Prostate gland (tissue), 2 donors: ENCODE measurements at regions not wholly inside any gene's neighbourhood (a gene's known extent, or its start where the extent isn't known, plus 50 kb on each side); places are given as distances from the start of the nearest gene placed in this dataset.

ENCODE experiments used
- CTCF ChIP-seq, 4 experiments: fragments of 200-600 bp in 2 of 4; fragments of 450-650 bp in 2 of 4; sonication (generic) in 2 of 4; IDR thresholded peaks; 1 replicate in 3 of 4; 2 replicates in 1 of 4; pipeline ENCODE4 v1.5.1; 2016 to 2019; ENCODE audit warnings: antibody characterized with exemption in 4 of 4, mild to moderate bottlenecking in 2 of 4, moderate library complexity in 2 of 4
- POLR2A ChIP-seq: fragments of 450-650 bp; IDR thresholded peaks from one replicate; pipeline ENCODE4 v1.6.1; 2016; ENCODE audit warnings: antibody characterized with exemption, mild to moderate bottlenecking
- POLR2AphosphoS5 ChIP-seq: sonication (generic); formaldehyde crosslinking; IDR thresholded peaks from one replicate; pipeline ENCODE4 v1.6.1; 2017; ENCODE audit warnings: antibody characterized with exemption

- TF ChIP-seq CTCF (IDR thresholded peaks at IDR 0.05) (no peak), POLR2AphosphoS5 (no peak), POLR2A (no peak)
These were observed 250.5 kb downstream of the ASCL1 start for GRCh38 chr12:103207936-103208335.
